K562 (cell line): ENCODE measurements at regions not wholly inside any gene's neighbourhood (a gene's known extent, or its start where the extent isn't known, plus 50 kb on each side); places are given as distances from the start of the nearest gene placed in this dataset.

Experiments
- ATAC-seq: fragments of 200-7000 bp; cut with Tn5 transposase; 3 replicates; pipeline ENCODE4 v1.9.1; 2020; ENCODE audit warnings: moderate library complexity
- BruUV-seq: library from RNA; stranded (reverse); fragments of 400-500 nt; replicated peaks from 2 replicates; lab custom pipeline; 2021; lab: Mats Ljungman, UMichigan
- CTCF ChIA-PET: fragments of 300-600 bp; formaldehyde crosslinking; extraction: SDS; loops from one replicate; lab custom pipeline; 2021; ENCODE audit warnings: low intra/inter-chr PET ratio; lab: Yijun Ruan, JAX
- POLR2A ChIA-PET: fragments of 300-600, 350-650 bp; sonication (Branson Sonifier 250); formaldehyde crosslinking; extraction: SDS; loops from one replicate; lab custom pipeline; 2021; ENCODE audit warnings: antibody characterized with exemption, inconsistent platforms; lab: Yijun Ruan, JAX
- DNase-seq, 4 experiments: peaks; one replicate each; pipeline versions ENCODE4 v3.0.0 to v3.0.0-alpha.2; 2011 to 2018; ENCODE audit warnings: low spot score in 3 of 4, mixed read lengths in 3 of 4; ENCODE audit errors: extremely low read depth in 1 of 4
- FAIRE-seq: peaks from 2 replicates; lab custom pipeline; 2011; peaks lifted over from hg19 to GRCh38; lab: Jason Lieb, UNC
- H2AFZ ChIP-seq: 2 replicates; pipeline ENCODE4 v1.6.0; 2011; ENCODE audit warnings: low read depth, low read length, control low read depth, inconsistent platforms
- H3K27ac ChIP-seq: fragments of 200-600 bp; 3 replicates; pipeline ENCODE4 v1.8.0; 2011; ENCODE audit warnings: low read depth, mild to moderate bottlenecking, control low read depth, inconsistent platforms, low read length, moderate library complexity, mixed read lengths; ENCODE audit errors: extremely low read depth
- H3K27me3 ChIP-seq, 2 experiments: fragments of 300-600 bp in 1 of 2; 2 replicates in 1 of 2; 3 replicates in 1 of 2; pipeline versions ENCODE4 v1.6.0 to v1.8.0; 2011; ENCODE audit warnings: inconsistent platforms in 2 of 2, low read length in 2 of 2, mild to moderate bottlenecking in 1 of 2, mixed read lengths in 1 of 2, moderate library complexity in 1 of 2; ENCODE audit not compliant: control insufficient read depth in 2 of 2, insufficient read depth in 2 of 2
- H3K36me3 ChIP-seq: fragments of 300-600 bp; 3 replicates; pipeline ENCODE4 v1.8.0; 2011; ENCODE audit warnings: mild to moderate bottlenecking, low read length, inconsistent platforms; ENCODE audit not compliant: control insufficient read depth, insufficient read depth
- H3K4me1 ChIP-seq, 2 experiments: fragments of 200-600 bp in 1 of 2; replicated peaks in 1 of 2; 2 replicates in 1 of 2; 3 replicates in 1 of 2; pipeline versions ENCODE4 v1.5.1 to v1.8.0; 2011; ENCODE audit warnings: inconsistent platforms in 2 of 2, low read length in 2 of 2, mild to moderate bottlenecking in 1 of 2, mixed read lengths in 1 of 2, moderate library complexity in 1 of 2; ENCODE audit not compliant: control insufficient read depth in 2 of 2, insufficient read depth in 2 of 2
- H3K4me2 ChIP-seq: 2 replicates; pipeline ENCODE4 v1.6.1; 2011; ENCODE audit warnings: low read length, control low read depth, inconsistent platforms, mixed read lengths; ENCODE audit not compliant: insufficient read depth
- H3K4me3 ChIP-seq: fragments of 200-600 bp; sonication (generic), shearing (Covaris generic); 2 replicates; pipeline ENCODE4 v1.5.1; 2016; ENCODE audit warnings: control low read depth, inconsistent platforms
- H3K79me2 ChIP-seq: fragments of 200-600 bp; 3 replicates; pipeline ENCODE4 v1.8.0; 2011; ENCODE audit warnings: low read length, inconsistent platforms; ENCODE audit not compliant: control insufficient read depth, insufficient read depth
- H3K9ac ChIP-seq, 2 experiments: 2 replicates each; pipeline versions ENCODE4 v1.6.0 to v1.6.1; 2011; ENCODE audit warnings: low read depth in 2 of 2, low read length in 2 of 2, control low read depth in 1 of 2, inconsistent platforms in 1 of 2, mild to moderate bottlenecking in 1 of 2, mixed read lengths in 1 of 2; ENCODE audit not compliant: insufficient read depth in 1 of 2
- H3K9me1 ChIP-seq: one replicate; pipeline ENCODE4 v1.6.0; 2011; ENCODE audit warnings: inconsistent platforms, mild to moderate bottlenecking, low read length, moderate library complexity; ENCODE audit not compliant: control insufficient read depth, insufficient read depth
- H3K9me3 ChIP-seq: replicated peaks from 2 replicates; pipeline ENCODE4 v1.5.1; 2011; ENCODE audit warnings: low read depth, low read length, inconsistent platforms; ENCODE audit not compliant: control insufficient read depth, insufficient read depth
- H4K20me1 ChIP-seq: replicated peaks from 2 replicates; pipeline ENCODE4 v1.6.1; 2011; ENCODE audit warnings: low read length, inconsistent platforms, mixed read lengths; ENCODE audit not compliant: control insufficient read depth, insufficient read depth
- ATF3 ChIP-seq, 2 experiments: fragments of 450-650 bp in 1 of 2; sonication (generic) in 1 of 2; formaldehyde crosslinking in 1 of 2; IDR thresholded peaks in 1 of 2; conservative IDR thresholded peaks in 1 of 2; 2 replicates each; pipeline versions ENCODE4 v1.6.1 to v1.8.1; 2016 to 2023; ENCODE audit warnings: mild to moderate bottlenecking in 2 of 2, moderate library complexity in 2 of 2, inconsistent platforms in 1 of 2, missing genetic modification reagents in 1 of 2
- ATF6 ChIP-seq: sonication (generic); formaldehyde crosslinking; IDR thresholded peaks from 2 replicates; pipeline ENCODE4 v1.4.0; 2020; ENCODE audit warnings: mild to moderate bottlenecking, missing genetic modification reagents
- CBX2 ChIP-seq: fragments of 200-600 bp; sonication (generic); IDR thresholded peaks from one replicate; pipeline ENCODE4 v1.6.1; 2012; ENCODE audit warnings: mild to moderate bottlenecking, low read length, inconsistent platforms; ENCODE audit not compliant: insufficient read depth, poor library complexity, severe bottlenecking
- CTBP1 ChIP-seq: fragments of 450-650 bp; IDR thresholded peaks from 2 replicates; pipeline ENCODE4 v1.6.1; 2016; ENCODE audit warnings: borderline replicate concordance
- DPF2 ChIP-seq: fragments of 450-650 bp; IDR thresholded peaks from 2 replicates; pipeline ENCODE4 v1.6.1; 2016
- ELF1 ChIP-seq: fragments of 200-800 bp; sonication (Bioruptor generic); IDR thresholded peaks from 2 replicates; pipeline ENCODE4 v1.6.1; 2016; ENCODE audit warnings: missing genetic modification characterization, missing compliant biosample characterization
- GATAD2A ChIP-seq: fragments of 450-650 bp; IDR thresholded peaks from 2 replicates; pipeline ENCODE4 v1.6.1; 2017
- HDAC1 ChIP-seq, 2 experiments: fragments of 450-650 bp; IDR thresholded peaks; 2 replicates each; pipeline ENCODE4 v1.6.1; 2016 to 2017; ENCODE audit warnings: inconsistent platforms in 1 of 2, mild to moderate bottlenecking in 1 of 2, moderate library complexity in 1 of 2
- ILK ChIP-seq: fragments of 450-650 bp; IDR thresholded peaks from 2 replicates; pipeline ENCODE4 v1.6.1; 2016; ENCODE audit warnings: missing genetic modification characterization, low read depth, mild to moderate bottlenecking, missing compliant biosample characterization, moderate library complexity, borderline replicate concordance
- MNT ChIP-seq, 2 experiments: fragments of 450-650 bp; conservative IDR thresholded peaks; 2 replicates each; pipeline ENCODE4 v1.6.1; 2017; ENCODE audit warnings: mild to moderate bottlenecking in 2 of 2, moderate library complexity in 2 of 2
- PRPF4 ChIP-seq: fragments of 200-400 bp; formaldehyde crosslinking; IDR thresholded peaks from one replicate; pipeline ENCODE4 v1.6.1; 2017; ENCODE audit warnings: low read length, low read depth, mild to moderate bottlenecking; ENCODE audit not compliant: insufficient read depth, poor library complexity, severe bottlenecking
- SNIP1 ChIP-seq: fragments of 450-650 bp; IDR thresholded peaks from 2 replicates; pipeline ENCODE4 v1.7.1; 2017; ENCODE audit warnings: low read depth, mild to moderate bottlenecking
- XRCC3 ChIP-seq: fragments of 450-650 bp; IDR thresholded peaks from 2 replicates; pipeline ENCODE4 v1.6.1; 2017; ENCODE audit warnings: mild to moderate bottlenecking, moderate library complexity
- ZNF3 ChIP-seq: fragments of 250-450 bp; sonication (Bioruptor Pico); IDR thresholded peaks from 2 replicates; pipeline ENCODE4 v1.5.0; 2021; ENCODE audit warnings: mild to moderate bottlenecking, moderate library complexity
- ZNF347 ChIP-seq: fragments of 450-650 bp; formaldehyde crosslinking; IDR thresholded peaks from 2 replicates; pipeline ENCODE4 v1.4.0; 2020; ENCODE audit warnings: low read depth, mild to moderate bottlenecking, moderate library complexity
- ZNF655 ChIP-seq: fragments of 250-450 bp; sonication (Bioruptor Pico); IDR thresholded peaks from 2 replicates; pipeline ENCODE4 v1.5.0; 2021
- WGBS: fragments of 100-300 bp; shearing (Covaris generic); methylation state at CpG from one replicate; pipeline ENCODE4 v1.1.6; 2016; ENCODE audit warnings: low coverage, mixed read lengths; ENCODE audit not compliant: insufficient coverage; ENCODE audit errors: missing lambda C conversion rate; 5-methylcytosine and 5-hydroxymethylcytosine counted together
- in situ Hi-C: fragments of 300-500 bp; cut with MboI; formaldehyde crosslinking; loops from 4 replicates; pipeline ENCODE4 v1.15.0; 2018; ENCODE audit warnings: inconsistent platforms, mixed read lengths
- intact Hi-C: fragments of 100-400 bp; cut with micrococcal nuclease; formaldehyde crosslinking; loops from 2 replicates; pipeline ENCODE4 v1.14.2; 2022

GRCh38 chr17:36690190-36690589 lies 88.8 kb downstream of the MRM1 start (continued):
- TF ChIP-seq MNT (conservative IDR thresholded peaks at IDR 0.05) (no peak), GATAD2A (no peak), ATF6 (no peak), PRPF4 (no peak), ELF1 (tag) (no peak), CBX2 (no peak), HDAC1 (IDR thresholded peaks at IDR 0.05) (no peak), SNIP1 (no peak), XRCC3 (no peak)

- POLR2A ChIA-PET = no interaction called here
- Histone ChIP-seq H3K27ac (no peak overlapping the region), H3K4me3 (no peak overlapping the region), H3K36me3 (no peaks in the 10 kb centered on the region), H2AFZ (no peak overlapping the region), H3K4me2 (no peak overlapping the region), H3K9me3 (no peaks in the 10 kb centered on the region), H3K4me1 (no peaks in the 10 kb centered on the region), H3K9ac (no peak overlapping the region), H3K9me1 (no peaks in the 10 kb centered on the region), H3K79me2 (no peaks in the 10 kb centered on the region), H3K27me3 (peaks cover 24 to 53% of the 10 kb centered on the region in 2 experiments; a peak in 4 of 5 replicates), H4K20me1 (0 out of 2 replicates have a peak, but pooled peaks cover 10% of the 10 kb centered on the region)
- BruUV-seq = no TSS peak
- no peak for TF ChIP-seq ZNF655 (CRISPR knock-in tag)
- no peak for TF ChIP-seq DPF2
- no peak for TF ChIP-seq CTBP1
- TF ChIP-seq SNIP1 = no peak
- no peak for TF ChIP-seq ZNF3 (CRISPR knock-in tag)
- TF ChIP-seq ATF3 (IDR thresholded peaks at IDR 0.05) = no peak
- no peak for TF ChIP-seq ATF3 (CRISPR knock-in tag; conservative IDR thresholded peaks at IDR 0.05)
- TF ChIP-seq ILK (tag) = no peak
- TF ChIP-seq ZNF347 (CRISPR knock-in tag) = no peak
- 0% methylated on average over 3 of the region's 3 CpGs for WGBS
- FAIRE-seq = no peak
- ATAC-seq = no peak
- intact Hi-C loops (no loop called here), in situ Hi-C loops (no loop called here)
- no peak for DNase-seq
- CTCF ChIA-PET = no interaction called here
Measured at GRCh38 chr17:36691606-36692005, 90.2 kb downstream of the MRM1 start.
